HPDE6-E6E7 (cell line): ENCODE measurements at regions not wholly inside any gene's neighbourhood (a gene's known extent, or its start where the extent isn't known, plus 50 kb on each side); places are given as distances from the start of the nearest gene placed in this dataset.
A peak's percentile ranks its signal among the peaks of the same experiment; 100 is the strongest.

Experiments
- DNase-seq: peaks from one replicate; pipeline ENCODE4 v3.0.0; 2011; ENCODE audit warnings: missing footprints; ENCODE audit errors: extremely low spot score

DNA sequence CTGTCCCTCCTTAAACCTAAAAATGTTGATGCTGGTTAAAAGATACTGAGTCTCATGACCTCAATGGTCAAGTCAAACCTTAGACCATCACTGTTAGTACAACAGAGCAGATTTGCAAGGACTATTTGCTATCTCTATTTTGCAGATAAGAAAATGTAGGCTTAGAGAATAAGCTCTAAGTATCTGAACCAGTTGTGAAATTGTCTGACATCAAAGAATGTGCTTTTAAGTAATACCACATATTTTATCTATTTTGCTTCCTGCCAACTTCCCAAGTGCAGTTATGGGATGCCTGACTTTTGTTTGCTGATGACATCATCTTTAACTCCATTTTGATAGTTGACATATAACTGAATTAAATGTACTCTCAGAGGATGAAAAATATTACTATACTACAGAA, 83.6 kb upstream of the TMEM106B start:
- no peak for DNase-seq

DNA sequence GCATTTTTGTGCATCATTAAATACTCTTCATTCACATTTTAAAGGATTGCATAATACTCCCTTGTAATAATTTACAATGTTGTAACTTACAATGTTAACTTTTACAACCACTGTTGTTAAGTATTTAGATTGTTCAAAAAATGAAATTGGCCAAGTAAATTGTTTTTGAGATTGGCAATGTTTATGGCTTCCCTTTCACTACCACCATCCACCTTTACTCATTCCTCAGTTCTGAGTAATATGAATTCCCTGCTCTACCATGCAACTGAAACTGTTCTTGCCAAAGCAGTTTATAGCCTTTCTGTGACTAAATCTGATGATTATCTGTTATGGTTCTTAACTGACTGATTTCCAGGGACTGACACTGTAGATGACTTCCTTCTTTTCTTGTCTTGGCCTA, 80.5 kb upstream of the TMEM106B start:
- peak; percentile 5 for DNase-seq

DNA sequence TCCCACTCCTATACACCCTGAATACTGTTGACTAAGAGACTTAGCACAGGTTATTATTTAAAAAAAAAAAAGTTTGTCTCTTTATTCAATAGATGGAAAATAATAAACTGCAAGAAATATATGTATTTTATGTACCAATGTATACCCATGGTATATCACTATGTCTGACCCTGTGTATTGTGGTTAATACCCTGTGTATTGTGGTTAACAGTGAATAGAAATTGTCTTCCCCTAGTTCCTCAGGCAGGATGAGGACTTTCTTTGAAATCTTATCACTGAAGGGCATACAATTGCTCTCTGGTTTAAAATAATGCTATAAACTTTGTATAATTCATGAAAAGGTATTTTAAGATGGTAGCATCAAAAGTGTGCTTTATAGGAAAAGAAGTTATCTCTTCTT, 80.0 kb upstream of the TMEM106B start:
- no peak for DNase-seq

DNA sequence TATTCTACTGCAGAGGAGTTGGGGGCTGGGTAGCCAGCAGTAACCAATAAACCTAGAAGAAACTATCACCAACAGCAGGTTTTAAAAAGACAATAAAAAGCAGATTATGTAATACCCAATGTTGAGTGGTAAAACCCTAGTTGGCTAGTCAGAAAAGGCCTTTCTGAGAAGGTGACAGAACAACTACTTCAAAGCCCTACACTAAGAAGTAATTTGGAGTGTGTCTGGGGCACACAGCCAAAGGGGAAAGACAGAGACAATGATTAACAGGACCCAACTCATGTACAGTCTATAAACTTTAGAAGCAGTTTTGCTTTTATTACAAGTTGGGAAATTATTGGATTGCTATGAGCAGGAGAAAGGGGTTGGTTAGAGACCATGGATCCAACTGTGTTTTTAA, 77.2 kb upstream of the TMEM106B start:
- no peak for DNase-seq

DNA sequence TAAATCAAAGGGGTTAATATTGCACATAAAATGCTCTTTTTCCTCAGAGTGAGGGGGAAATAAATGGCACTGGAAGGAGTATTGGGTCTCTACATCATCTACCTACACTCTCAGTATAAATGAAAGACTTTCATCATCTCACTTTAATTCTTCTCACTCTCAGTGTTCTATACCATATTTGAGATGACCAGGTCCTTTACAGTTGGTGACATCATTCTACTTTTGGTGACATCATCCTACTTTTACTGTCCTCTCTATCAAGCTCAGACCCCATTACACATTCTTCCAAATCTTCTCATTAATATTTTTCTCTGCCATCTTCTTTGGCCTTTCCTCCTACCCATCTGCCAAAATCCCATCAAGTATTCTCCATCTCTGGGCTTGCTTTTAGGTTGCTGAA, 74.6 kb upstream of the TMEM106B start:
- DNase-seq = no peak

DNA sequence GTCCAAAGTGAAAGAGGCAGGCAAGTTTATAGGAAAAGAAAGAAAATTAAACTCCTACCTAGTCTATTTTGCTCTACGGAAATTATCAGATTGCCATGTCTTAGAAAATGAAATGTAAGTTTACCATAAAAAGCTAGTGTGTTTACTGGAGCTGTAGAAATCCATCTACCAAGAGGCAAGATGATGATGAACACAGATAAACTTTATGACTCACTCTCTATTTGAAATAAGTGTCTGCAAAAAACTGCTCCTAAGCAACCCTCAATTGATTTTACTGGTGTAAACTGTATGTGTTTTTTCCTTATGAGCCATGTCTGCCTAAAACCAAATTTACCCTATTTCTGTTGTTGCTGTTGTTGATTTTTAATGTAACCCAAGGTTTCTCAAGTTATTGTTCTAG, 73.8 kb upstream of the TMEM106B start:
- DNase-seq = no peak

DNA sequence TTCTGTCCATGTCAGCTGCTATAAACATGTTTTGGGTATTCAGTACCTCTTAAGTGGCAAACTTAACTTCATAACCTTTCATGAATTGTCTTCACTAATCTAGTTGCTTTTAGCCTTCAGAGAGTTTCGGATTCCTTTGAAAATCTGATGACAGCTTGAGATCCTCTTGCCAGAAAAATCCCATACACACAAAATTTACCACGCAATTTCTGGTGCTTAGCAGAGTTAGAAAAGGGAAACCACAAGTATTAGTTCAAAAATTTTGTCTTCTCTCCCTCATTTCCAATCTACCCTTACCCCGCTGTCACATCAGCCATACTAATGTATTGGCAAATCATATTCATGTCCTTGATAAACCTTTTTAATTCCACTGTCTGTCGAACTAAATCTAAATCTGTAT, 72.7 kb upstream of the TMEM106B start:
- no peak for DNase-seq

DNA sequence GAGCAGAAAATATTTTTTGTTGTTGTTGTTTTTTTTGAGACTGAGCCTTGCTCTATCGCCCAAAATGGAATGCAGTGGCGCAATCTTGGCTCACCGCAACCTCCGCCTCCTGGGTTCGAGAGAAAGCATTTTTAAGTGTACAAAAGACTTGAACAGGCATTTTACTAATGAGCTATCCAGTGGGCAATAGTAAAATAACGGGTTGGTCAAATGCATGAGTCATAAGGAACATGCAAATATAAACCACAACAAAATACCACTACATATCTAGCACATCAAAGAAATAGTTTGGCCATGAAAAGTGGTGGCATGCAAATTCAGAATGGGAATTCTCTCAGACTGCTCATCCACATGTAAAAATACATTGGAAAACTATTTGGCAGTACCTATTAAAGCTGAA, 71.7 kb upstream of the TMEM106B start:
- no peak for DNase-seq

DNA sequence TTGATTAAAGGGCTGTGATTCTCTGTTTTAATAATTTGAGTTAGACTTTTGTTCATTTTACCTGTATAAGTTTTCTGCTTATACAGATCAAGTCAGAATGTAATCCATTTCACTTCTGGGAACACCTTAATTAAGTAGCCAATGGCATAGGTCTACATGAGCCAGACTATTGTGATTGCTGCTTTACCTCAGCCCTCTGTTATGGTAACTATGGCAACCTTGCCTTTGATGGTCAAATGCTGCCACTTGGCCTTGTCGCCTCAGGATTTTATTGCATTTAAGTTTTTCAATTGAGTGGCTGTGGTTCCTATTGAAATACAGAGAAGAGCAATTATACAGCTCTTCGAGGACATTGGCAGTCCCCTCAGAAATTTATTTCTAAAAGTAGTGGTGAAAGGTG, 64.3 kb upstream of the TMEM106B start:
- no peak for DNase-seq

DNA sequence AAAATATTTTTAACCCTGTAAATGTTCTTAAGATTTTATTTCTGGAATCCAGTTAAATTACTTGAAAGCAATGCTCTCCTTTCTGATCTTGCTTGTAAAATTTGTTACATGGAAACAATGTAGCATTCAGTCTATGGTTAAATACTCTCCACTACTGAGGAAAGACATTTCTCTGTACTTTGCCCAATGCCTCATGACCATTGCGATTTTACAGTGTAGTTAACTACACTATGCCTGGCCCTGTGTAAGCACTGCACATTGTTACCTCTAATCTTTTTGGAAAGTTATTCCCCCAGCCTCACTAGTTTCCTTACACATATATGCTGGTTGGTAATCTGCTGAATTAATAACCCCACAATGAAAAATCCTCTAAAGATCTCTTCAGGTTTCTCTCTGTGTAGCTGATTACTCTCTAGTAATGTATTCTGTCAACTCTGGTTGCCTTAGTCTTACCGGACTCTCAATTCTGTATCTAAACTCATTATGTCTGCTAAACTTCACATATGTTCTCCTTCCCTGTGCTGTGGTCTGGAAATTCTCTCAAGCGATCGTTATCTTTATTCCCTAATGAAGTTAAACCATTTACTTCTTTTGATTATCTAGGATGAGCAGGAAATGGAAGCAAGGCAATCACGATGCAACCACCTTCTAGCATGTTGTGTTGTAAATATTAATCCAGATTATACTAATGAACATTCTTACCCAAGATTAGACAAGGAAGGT, 58.7 kb upstream of the TMEM106B start:
- DNase-seq = no peak

DNA sequence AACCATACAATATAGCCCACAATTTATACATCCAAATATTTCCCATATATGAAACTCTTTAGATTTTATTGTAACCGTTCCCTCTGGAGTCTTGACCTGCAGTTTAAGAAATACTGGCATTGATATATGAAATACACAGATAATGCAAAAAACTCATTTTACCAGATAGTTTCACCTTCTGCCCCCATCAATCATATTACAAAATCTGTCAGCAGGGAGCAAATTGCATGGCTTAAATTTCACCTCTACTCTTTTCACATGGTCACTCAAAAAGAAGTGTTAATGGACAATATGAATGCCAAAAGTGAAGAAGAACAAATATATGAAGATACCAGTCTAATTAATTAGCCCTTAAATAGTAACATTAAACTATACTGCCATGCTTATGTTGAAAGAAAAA, 57.0 kb upstream of the TMEM106B start:
- no peak for DNase-seq

DNA sequence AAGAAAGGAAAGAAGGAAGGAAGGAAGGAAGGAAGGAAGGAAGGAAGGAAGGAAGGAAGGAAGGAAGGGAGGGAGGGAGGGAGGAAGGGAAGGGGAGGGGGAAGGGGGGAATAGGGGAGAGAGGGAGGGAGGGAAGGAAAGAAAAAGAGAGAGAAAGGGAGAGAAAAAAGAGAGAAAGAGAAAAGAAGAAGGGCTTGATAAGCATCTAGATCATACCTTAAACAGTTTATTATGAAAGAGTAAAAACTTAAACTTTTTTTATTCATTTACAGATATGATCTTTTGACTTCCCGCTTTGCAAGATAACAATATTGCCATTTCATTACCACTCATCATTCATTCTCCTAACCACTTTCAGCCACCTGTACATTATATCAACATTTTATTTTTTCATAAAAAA, 53.6 kb upstream of the TMEM106B start:
- no peak for DNase-seq

DNA sequence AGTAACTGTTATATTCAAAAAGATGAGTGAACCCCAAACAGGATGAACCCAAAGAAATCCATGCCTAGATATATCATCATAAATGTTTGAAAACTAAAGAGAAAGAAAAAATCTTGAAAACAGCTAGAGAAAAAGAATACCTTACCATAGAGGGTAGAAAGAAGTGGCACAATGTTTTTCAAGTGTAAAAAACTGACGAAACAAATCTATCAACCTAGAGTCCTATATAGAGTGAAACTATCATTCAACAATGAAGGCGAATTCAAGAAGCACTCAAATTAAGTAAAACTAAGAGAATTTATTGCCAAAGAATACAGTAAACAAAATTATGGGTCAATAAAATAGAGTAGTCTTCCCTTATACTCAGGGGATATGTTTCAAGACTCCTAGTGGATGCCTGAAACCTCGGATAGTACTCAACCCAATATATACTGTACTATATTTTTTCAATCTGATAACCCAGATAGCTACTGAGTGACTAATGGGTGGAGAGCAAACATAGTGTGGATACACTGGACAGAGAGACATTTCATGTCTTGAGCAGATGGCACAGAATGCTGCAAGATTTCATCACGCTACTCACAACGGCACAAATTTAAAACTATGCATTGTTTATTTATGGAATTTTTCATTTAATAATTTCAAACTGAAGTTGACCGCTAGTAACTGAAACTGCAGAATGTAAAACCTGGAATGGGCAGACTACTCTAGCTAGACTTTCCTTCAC, 52.6 kb upstream of the TMEM106B start:
- no peak for DNase-seq

DNA sequence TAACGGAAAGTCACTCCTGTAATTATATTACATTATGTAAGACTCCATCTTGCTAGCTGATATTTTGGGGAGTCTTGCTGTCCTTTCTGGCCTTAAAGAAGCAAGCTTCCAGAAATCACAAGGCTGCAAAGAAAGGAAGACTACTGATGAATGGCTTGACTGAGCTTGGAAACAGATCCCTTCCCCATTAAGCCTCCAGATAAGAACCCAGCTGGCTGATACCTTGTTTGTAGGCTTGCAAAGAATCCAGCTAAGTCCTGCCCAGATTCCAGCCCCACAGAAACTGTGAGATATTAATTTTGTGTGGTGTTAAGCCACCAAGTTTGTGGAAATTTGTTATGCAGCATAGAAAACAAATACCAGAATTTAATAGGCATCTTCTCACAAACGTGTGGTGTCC, 49.9 kb upstream of the TMEM106B start:
- DNase-seq = no peak
